HG02798 (cell line): ENCODE measurements at regions not wholly inside any gene's neighbourhood (a gene's known extent, or its start where the extent isn't known, plus 50 kb on each side); places are given as distances from the start of the nearest gene placed in this dataset.
A peak's percentile ranks its signal among the peaks of the same experiment; 100 is the strongest.
"Not testable (repeated sequence)": the region's sequence is repeated elsewhere in the genome, so short reads cannot be mapped to it uniquely, and the experiment has no call there.

Source experiments
- ATAC-seq: cut with Tn5 transposase; IDR thresholded peaks from one replicate; pipeline ENCODE4 v1.9.1; 2021; ENCODE audit warnings: mild to moderate bottlenecking; ENCODE audit not compliant: unreplicated experiment, poor library complexity

DNA sequence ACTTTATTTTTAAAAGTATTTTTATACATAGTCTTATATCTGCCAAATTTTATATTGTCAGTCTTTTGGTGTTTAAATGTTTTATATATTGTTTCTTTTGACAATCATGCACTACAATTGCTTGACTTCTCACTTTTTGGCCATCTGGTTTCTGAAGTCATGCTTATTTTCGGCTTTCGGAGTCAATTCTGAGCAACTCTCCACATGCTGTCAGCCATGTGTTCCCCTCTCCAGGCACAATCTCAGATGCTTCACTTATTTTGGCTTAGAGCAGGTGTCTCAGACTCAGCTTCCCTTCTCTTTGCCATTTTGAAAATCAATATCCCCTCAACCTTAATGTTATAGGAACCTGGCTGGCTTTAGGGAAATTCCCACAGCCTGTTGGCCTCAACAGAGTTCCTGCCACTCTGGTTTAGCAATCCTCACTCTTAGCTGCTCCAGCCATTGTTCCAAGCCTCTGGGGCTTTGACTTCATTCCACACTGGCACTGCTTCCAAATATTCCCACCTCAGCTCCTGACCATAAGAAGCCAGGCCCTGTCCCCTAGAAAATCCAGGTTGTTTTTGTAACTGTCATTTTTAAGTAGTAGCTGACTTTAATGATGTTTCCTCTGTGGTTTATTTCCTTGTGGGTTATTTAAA, 125.5 kb upstream of the FAR2 start:
- no peak for ATAC-seq

DNA sequence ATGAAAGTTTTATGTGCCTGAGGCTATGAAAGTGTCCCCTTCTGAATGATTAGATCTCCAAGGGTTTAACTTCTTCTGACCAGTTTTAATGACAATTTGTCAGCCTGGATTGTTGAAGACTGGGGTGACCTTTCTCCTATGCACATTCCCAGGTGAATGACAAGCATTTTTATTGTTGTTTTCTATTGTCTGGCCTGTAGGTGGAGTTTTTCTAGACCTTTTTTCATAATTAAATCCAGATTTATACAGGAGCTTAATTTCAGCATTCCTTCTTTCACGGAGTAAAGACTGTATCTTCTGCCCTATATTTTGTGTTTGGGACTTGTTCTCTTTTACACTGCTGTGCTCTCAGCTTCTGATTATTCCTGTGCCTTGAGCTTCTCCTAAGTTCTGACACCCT, 125.0 kb upstream of the FAR2 start:
- ATAC-seq, result no peak

DNA sequence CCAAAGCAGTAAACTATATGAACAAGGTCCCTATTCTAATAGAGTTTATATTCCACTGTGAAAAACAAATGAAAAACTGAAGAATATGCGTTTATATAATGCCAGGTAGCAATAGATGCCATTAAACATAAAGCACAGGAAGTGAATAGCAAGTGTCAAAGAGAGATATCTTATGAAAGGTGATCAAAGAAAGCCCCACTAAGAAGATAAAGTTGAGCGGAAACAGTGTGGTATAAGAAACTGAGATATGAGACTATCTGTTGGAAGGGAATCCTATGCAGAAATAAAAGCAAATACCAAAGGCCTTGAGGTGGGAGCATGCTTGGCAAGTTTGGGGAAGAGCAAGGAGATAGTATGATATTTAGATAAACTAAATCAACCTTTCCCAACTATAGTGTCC, 123.1 kb upstream of the FAR2 start:
- ATAC-seq, result no peak

DNA sequence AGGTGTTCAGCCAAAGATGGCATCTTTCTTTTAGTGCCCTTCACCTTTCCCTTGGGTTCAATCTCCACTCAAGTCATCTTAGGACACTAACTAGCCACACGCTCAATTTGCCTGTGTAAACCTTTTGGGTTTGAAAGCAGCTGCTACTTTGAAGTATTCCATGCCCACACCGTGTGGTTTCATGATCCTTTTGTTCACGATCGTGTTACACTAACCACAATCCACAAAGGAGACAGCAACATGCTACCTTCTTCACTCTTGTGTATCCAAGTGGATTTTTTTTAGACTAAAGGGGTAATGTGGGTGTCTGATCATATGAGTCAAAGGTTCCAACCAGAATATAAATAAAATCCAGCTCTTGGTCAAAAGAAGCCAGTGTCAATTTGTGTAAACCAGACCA, 122.7 kb upstream of the FAR2 start:
- no peak for ATAC-seq

DNA sequence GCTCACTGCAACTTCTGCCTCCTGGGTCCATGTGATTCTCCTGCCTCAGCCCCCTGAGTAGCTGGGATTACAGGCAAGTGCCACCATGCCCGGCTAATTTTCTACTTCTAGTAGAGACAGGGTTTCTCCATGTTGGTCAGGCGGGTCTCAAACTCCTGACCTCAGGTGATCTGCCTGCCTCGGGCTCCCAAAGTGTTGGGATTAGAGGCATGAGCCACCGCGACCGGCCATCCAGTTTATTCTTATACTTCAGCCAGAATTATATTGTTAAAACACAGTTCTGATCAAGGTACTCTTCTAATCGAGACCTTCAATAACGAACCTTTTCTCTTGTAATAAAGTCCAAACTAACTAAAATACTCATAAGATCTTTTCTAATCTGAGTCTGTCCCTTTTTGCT, 119.6 kb upstream of the FAR2 start:
- not testable (repeated sequence) for ATAC-seq

DNA sequence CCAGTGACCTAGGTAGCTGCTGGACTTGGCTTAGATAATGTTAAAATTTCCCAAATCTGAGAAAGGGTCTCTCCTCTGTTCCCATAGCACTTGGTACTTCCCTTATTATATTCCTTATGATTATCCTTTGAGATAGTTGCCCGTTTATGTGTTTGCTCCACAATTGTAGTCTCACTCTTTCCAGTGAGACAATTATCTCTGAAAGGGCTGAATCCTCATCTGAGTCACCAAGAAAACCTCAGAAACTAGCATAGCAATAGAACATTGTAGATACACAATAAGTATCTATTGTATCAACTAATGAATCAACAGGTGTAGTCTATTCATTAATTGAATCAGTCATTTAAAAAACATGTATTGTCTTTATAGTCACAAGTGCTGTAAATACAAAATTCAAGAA, 119.1 kb upstream of the FAR2 start:
- ATAC-seq, result no peak

DNA sequence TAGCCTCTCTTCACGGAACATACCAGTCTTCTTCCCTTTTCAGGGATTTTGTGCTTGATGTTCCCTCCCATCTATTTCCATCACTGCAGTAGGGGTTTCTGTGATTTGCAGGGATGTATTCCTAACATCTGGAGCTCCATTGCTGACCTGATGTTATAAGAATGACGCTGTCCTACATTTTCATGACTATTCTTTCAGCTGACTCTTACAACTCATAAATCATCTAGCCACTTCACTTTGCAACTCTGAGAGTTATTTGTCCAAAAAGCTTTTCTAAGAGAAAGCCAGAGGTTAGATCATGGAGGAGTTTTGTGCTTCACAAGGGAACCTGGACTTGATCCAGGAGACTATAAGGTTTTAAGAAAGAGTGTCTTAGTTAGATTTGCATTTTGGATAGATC, 116.6 kb upstream of the FAR2 start:
- no peak for ATAC-seq

DNA sequence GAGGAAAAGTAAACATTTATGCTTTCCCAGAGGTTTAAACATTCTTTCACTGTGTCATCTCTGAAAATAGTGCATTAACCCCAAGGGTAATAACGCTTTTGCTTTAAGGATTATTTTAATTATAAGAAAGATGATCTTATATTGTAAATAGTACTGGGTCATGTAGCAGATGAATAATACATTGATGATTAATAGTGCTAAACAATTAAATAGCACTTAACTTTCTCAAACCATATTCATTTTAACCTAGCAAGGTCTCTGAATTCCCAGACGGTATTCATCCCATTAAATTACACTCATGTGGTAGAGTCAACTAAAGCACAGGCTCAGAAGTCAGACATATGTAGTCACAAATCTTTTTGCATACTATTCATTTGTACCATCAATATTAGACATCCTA, 115.6 kb upstream of the FAR2 start:
- ATAC-seq, result no peak

DNA sequence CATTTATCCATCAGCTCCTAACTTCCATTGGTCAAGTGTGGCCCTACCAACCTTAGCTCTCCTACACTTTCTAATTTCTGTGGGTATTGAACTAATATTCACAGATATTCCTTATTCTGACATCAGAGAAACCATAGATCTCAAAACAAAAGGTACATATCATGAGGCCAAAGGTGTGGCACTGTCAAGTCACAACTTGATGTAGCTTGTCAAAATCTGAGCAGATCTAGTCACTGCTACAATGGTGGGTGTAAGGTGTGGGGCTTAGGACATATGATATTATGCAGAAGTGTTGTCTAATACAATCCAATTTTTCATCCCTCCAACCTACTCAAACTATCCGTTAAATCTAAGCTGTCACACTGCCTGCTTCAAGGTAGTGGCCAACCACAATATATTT, 114.0 kb upstream of the FAR2 start:
- ATAC-seq, result no peak

DNA sequence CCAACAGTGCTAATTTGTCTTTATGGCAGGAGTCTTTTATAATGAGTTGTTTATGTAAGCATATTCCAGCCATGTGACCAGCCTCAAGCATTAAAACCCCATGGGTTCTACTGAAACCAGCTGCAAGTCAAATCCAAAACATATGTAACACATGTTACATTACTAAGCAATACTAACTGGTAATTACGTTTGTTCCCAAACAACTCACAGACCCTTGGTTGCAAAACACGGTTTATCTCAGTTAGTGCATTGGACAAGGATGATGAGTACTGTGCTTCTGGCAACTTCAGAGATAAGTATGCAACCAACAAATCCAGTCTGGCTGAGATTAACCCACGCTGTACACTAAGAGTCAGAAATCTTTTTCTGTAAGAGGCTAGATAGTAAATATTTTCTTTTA, 110.1 kb upstream of the FAR2 start:
- ATAC-seq, result no peak

DNA sequence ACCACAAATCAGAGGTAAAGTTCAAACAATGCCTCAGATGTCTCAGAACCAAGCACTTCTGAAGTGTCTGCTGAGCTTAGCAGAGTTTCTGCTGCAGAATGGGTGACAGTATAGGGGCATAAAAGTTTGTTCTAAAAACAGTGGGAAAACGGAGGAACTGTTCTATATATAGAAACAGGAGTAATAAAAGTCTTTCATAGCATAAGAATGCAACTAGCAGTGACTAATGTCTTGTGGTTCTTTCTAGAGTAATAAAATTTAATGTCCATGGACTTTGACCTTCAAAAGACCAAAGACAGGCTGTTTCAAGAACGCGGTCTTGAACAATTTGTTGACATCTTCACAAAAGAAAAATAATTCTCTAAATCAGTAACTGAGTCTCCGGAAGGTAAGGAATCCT, 107.5 kb upstream of the FAR2 start:
- ATAC-seq, result no peak

DNA sequence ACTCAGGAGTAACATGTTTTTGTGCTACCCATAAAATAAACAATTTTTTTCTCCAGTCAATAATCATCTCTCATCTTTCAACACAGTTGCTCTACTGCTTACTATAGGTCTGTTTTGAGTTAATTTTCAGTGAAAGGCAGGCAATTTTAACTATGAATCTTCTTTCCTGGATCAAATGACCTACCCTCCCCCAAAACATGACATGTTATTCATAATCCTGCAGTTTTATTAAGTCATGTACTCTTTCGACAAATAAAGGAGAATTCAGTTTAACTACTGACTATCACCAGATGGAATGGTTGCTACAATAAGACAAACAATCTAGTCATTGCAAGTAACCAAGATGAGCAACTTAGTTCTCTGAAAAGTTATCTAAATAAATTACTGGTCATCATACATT, 106.0 kb upstream of the FAR2 start:
- no peak for ATAC-seq

DNA sequence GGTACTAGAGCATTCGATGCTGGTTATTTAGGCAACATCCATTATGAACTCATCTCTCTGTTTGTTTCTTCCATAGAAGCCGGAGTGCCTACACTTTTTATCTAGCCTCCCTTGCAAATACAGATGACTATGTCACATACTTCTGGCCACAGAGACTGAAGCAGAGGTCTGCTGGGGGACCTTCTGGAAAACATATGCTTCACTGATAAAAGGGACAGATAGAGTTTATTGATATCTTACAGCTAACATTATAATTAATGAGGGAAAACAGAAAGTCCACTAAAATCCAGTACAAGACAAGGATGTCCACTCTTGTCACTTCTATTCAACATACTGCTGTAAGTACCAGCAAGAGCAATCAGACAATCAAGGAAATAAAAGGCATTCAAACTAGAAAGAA, 104.3 kb upstream of the FAR2 start:
- no peak for ATAC-seq

DNA sequence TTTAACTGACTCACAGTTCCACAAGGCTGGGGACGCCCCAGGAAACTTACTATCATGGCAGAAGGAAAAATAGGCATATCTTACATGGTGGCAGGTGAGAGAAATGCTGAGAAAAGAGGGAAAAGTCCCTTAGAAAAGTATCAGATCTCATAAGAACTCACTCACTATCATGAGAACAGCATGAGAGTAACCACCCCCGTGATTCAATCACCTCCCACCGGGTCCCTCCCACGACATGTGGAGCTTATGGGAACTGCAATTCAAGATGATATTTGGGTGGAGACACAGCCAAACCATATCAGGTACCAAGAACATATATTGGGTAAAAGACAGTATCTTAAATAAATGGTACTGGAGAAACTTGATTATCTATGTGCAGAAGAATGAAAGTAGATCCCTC, 100.3 kb upstream of the FAR2 start:
- ATAC-seq, result no peak

DNA sequence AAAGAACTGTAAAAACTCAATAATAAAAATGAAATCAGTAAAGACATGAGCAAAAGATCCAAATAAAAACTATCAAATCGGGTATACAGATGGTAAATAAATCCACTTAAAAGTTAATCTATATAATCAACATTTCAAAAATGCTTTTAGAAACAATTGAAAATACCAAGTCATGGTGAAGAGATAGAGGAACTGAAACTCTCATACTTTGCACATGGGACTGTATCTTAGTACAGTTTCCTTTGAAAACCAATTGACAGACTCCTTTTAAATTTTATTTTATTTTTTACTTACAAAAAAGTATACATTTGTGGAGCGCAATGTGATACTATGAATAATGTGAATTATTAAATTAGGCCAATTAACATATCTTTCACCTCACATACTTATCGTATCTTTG, 98.6 kb upstream of the FAR2 start:
- peak; percentile 83 for ATAC-seq

DNA sequence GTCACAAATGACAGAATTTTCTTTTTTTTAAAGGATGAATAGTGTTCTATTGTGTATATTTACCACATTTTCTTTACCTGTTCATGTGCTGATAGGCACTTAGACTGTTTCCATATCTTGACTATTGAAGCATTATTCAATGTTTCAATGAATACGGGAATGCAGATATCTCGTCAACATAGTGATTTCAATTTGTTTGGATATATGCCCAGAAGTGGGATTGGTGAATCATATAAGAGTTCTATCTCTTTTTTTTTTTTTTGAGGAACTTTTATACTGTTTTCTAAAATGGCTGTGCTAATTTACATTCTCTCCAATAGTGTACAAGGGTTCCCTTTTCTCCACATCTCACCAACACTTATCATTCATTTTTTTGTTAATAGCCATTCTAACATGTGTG, 97.9 kb upstream of the FAR2 start:
- no peak for ATAC-seq

DNA sequence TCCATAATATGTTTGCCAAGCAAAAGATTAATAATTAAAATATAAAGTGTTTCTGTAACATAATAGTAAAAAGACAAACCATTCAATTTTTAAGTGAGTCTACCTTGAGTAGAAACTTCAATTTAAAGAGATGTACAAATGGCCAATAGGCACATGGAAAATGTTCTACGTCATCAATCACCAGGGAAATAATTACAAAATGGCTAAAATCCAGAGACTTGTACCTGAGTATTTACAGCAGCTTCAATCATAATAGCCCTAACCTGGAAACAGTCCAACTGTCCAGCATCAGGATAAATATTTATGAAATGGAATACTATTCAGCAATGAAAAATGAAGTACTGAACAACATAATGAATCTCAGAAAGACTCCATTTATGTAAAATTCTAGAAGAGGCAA, 95.5 kb upstream of the FAR2 start:
- no peak for ATAC-seq

DNA sequence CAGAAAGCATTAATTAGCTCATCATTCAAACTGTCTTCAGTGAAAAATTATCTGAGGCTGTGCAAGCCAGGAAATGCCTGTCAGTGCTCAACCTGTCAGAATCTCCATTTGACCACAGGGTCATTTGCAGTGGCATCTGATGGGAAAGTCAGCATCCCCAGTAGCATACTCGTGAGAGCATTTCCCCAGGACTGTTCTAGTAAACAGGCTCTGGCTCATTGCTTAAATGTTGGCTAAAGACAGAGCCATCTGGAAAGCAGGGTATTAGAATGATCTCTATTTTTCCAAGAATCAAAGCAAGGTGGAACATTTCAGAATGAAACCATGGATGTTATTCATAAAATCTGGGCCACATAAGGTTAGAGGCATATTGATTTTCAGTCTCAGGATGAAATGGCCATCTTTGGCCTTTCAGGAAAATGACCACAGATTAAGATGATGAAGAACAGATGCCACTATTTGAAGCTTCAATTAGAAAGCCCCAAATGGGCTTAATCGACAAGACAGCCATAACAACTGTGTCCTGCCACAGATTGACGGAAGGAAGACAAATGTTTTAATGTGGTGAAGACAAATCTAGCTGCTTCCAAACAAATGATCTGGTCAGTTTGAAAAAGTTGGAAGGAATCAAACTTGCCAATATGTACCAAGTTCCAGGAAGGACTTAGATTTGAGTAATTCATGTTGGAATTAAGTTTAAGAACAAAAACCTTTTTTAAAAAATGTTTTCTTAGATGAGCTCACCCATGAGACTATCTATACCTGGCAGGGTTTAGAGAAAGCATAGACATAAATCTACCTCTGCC, 94.0 kb upstream of the FAR2 start:
- no peak for ATAC-seq

DNA sequence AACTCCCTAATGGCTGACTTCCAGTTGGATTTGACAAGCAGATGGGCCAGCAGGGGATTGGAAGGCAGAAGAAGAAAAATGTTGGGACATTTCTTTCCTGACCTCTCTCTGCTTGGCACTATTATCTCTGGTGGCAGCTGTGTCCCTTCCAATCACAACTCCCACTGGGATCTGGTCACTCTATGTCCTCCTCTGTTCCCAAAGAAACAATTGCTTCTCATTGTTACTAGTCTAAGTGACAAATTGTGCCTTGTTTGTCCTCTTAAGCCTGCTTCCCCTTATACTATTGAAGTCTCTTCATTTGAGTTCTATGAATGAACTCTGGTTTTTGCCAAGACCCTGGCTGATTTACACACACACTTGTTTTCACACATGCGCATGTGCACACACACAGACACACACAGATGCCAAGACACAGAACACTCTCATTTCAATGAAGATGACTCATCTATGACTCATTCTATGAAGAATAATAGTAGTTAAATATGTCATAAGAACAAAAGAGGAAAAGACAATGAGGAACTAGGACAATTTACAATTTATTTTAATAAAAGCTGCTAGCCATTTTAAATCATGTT, 83.0 kb upstream of the FAR2 start:
- ATAC-seq, result no peak

DNA sequence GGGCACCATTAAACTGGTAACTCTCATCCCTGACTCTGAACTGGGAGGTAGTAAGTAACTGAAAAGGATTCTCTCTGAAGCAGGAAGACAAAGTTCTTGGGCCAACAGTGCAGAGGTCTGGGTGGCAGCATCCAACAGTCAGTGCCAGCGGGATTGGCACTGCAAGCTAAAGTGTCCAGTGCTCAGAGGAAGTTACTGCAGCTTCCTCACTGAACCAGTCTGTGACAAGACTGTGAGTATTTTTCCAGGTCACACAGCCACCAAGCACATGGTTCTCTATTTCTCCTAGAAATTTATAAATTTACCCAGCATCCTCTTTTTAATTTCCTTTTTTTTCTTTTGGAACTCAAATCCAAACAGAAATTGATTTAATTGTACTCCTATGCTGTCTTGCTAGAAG, 81.6 kb upstream of the FAR2 start:
- ATAC-seq, result no peak

DNA sequence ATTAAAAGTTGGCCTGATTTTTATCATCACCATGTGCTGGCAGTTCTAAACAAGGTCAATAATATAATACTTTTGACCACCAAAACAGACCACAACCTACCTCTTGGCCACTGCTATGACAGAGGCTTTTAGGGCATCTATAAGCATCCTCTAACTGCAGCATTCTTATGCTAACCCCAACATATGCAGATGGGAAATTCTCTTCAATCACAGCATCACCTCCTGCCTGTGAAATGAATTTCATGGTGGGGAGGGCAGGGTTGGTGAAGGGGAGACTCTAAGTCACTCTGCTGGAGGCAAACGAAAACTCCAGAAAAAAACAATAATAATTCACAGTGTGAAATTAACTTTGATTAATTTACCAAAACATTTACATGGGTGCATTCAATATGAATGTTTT, 78.8 kb upstream of the FAR2 start:
- no peak for ATAC-seq

DNA sequence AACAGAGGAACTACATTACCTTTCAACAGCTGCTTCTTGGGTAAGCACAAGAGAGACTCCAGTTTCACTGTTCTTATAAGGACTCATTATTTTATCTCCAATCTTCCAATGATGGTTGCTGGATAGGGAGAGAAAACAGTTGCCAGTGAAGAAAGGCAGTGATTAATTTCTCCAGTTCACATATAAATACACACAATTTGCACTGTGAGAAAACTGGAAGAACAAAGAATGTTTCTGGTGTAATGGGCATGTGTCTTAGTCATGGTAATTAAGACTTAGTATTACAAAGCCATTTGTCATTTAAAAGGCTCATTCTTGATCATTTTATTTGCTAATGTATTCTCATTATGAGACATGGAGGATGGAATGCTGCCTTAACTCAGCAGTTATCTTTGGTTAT, 78.0 kb upstream of the FAR2 start:
- no peak for ATAC-seq
